Fibroblast of lung (primary cell): ENCODE measurements at regions not wholly inside any gene's neighbourhood (a gene's known extent, or its start where the extent isn't known, plus 50 kb on each side); places are given as distances from the start of the nearest gene placed in this dataset.
A peak's percentile ranks its signal among the peaks of the same experiment; 100 is the strongest.

Experiments used
- DNase-seq, 2 donors: peaks; one replicate each; pipeline versions ENCODE4 v3.0.0 to v3.0.0-alpha.2; 2010; ENCODE audit warnings: low read depth in 2 of 2
- H2AFZ ChIP-seq: 2 replicates; pipeline ENCODE4 v1.5.1; 2012; ENCODE audit warnings: low read length, control low read depth, inconsistent platforms
- H3K27ac ChIP-seq: 2 replicates; pipeline ENCODE4 v1.5.1; 2011; ENCODE audit warnings: low read length, control low read depth; ENCODE audit not compliant: insufficient read depth
- H3K27me3 ChIP-seq: 2 replicates; pipeline ENCODE4 v1.5.1; 2011; ENCODE audit warnings: mild to moderate bottlenecking, low read length; ENCODE audit not compliant: control insufficient read depth, insufficient read depth
- H3K36me3 ChIP-seq: 2 replicates; pipeline ENCODE4 v1.5.1; 2011; ENCODE audit warnings: low read length; ENCODE audit not compliant: control insufficient read depth, insufficient read depth
- H3K4me1 ChIP-seq: 2 replicates; pipeline ENCODE4 v1.5.1; 2011; ENCODE audit warnings: low read length; ENCODE audit not compliant: control insufficient read depth, insufficient read depth; ENCODE audit errors: extremely low read depth
- H3K4me2 ChIP-seq: 2 replicates; pipeline ENCODE4 v1.5.1; 2011; ENCODE audit warnings: low read length, control low read depth; ENCODE audit not compliant: insufficient read depth; ENCODE audit errors: extremely low read depth
- H3K4me3 ChIP-seq, 4 experiments: fragments of 200-600 bp in 1 of 4; sonication (generic) in 1 of 4; replicated peaks in 1 of 4; 2 replicates each; pipeline ENCODE4 v1.5.1; 2011 to 2016; ENCODE audit warnings: low read length in 4 of 4, low read depth in 3 of 4, mild to moderate bottlenecking in 3 of 4, control low read depth in 2 of 4, inconsistent platforms in 1 of 4, mixed read lengths in 1 of 4; ENCODE audit not compliant: insufficient read depth in 1 of 4; ENCODE audit errors: control extremely low read depth in 1 of 4
- H3K79me2 ChIP-seq: 2 replicates; pipeline ENCODE4 v1.5.1; 2012; ENCODE audit warnings: mild to moderate bottlenecking, low read length, inconsistent platforms; ENCODE audit not compliant: control insufficient read depth, insufficient read depth
- H3K9ac ChIP-seq: 2 replicates; pipeline ENCODE4 v1.5.1; 2011; ENCODE audit warnings: mild to moderate bottlenecking, low read length, control low read depth; ENCODE audit not compliant: insufficient read depth
- H3K9me3 ChIP-seq: 2 replicates; pipeline ENCODE4 v1.5.1; 2012; ENCODE audit warnings: low read depth, low read length; ENCODE audit not compliant: control insufficient read depth, insufficient read depth
- H4K20me1 ChIP-seq: 2 replicates; pipeline ENCODE4 v1.5.1; 2011; ENCODE audit warnings: low read length; ENCODE audit not compliant: control insufficient read depth, insufficient read depth; ENCODE audit errors: extremely low read depth
- CTCF ChIP-seq, 2 donors: IDR thresholded peaks in 1 of 2; conservative IDR thresholded peaks in 1 of 2; 1 replicate in 1 of 2; 2 replicates in 1 of 2; pipeline ENCODE4 v1.5.1; 2011 to 2012; ENCODE audit warnings: low read length in 2 of 2, control low read depth in 1 of 2, inconsistent platforms in 1 of 2, low read depth in 1 of 2, mild to moderate bottlenecking in 1 of 2
- EZH2 ChIP-seq: IDR thresholded peaks from 2 replicates; pipeline ENCODE4 v1.5.1; 2012; ENCODE audit warnings: low read length, control low read depth, mild to moderate bottlenecking; ENCODE audit errors: missing control alignments

GRCh38 chr6:44511126-44511525 lies 123.6 kb downstream of the CDC5L start:
- Histone ChIP-seq H3K27me3 (peaks cover 7% of the 10 kb centered on the region), H3K4me3 (no peak overlapping the region), H3K27ac (no peak overlapping the region), H3K36me3 (no peaks in the 10 kb centered on the region), H3K9ac (no peak overlapping the region), H4K20me1 (no peaks in the 10 kb centered on the region), H3K4me2 (no peak overlapping the region), H3K4me1 (peaks cover 4% of the 10 kb centered on the region), H3K9me3 (no peaks in the 10 kb centered on the region), H2AFZ (no peak overlapping the region), H3K79me2 (no peaks in the 10 kb centered on the region)
- peak in 1 of 2 donors; percentile 71 for DNase-seq
- TF ChIP-seq EZH2 (no peak), CTCF (conservative IDR thresholded peaks at IDR 0.05 in 1 of 2, IDR thresholded peaks at IDR 0.05 in 1 of 2; ENCODE audit: low read depth in 1 of 2, low read length in 2 of 2) (no peak)

DNA sequence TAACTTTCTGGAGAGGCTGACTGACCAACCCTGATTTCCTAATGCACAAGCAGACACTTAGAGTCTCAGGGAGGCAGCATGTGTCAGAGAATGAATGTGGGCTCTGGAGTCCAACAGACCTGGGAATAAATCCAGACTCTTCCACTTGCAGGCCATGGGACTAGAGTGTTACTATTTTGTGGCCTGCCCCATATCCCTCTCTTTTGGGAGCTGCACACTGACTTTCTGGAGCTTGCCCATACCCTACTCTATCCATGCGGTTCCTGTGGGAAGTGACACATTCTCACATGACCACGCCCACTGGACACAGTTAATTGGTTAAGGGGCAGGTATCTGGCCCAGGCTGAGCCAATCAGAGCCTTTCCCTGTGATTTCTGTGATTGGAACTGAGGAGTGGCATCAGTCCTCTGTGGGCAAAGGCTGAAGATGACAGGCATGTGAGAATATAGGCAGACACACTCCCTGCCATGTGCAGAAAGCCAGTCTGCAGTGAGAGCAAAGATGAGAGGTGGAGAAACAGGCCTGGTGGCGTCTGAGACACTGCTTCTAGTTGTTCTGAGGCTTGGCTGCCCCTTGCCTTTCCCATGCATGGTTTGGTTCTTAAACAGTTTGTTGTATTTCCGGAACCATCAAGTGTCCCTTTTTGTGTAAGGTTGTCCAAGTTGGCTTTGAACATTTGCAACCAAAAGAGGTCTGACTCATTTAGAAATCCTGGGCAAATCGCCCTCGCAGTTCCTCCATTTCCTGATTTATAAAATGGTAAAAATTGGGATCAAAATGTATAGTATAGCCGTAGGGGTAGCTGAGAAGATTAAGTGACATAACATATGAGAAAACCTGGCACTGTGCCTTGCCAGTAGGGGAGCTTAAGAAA lies 125.6 kb downstream of the CDC5L start:
- Histone ChIP-seq H3K27me3 (peaks cover 7% of the 10 kb centered on the region), H3K36me3 (no peaks in the 10 kb centered on the region), H3K4me2 (no peak overlapping the region), H4K20me1 (no peaks in the 10 kb centered on the region), H3K79me2 (no peaks in the 10 kb centered on the region), H3K9ac (no peak overlapping the region), H3K9me3 (no peaks in the 10 kb centered on the region), H2AFZ (no peak overlapping the region), H3K4me1 (peaks cover 4% of the 10 kb centered on the region), H3K27ac (no peak overlapping the region), H3K4me3 (no peak overlapping the region)
- TF ChIP-seq EZH2 (no peak), CTCF (conservative IDR thresholded peaks at IDR 0.05 in 1 of 2, IDR thresholded peaks at IDR 0.05 in 1 of 2; ENCODE audit: low read depth in 1 of 2, low read length in 2 of 2) (no peak)
- DNase-seq = peak; percentile 41 to 64

GRCh38 chr6:44514085-44514484 lies 126.6 kb downstream of the CDC5L start:
- H4K20me1 ChIP-seq = no peaks in the 10 kb centered on the region
- H3K27ac ChIP-seq = no peak overlapping the region
- no peak overlapping the region for H3K4me2 ChIP-seq
- no peak for DNase-seq
- no peaks in the 10 kb centered on the region for H3K79me2 ChIP-seq
- H3K9me3 ChIP-seq = no peaks in the 10 kb centered on the region
- H3K27me3 ChIP-seq = peaks cover 7% of the 10 kb centered on the region
- peaks cover 2% of the 10 kb centered on the region for H3K4me1 ChIP-seq
- TF ChIP-seq EZH2 (no peak), CTCF (conservative IDR thresholded peaks at IDR 0.05 in 1 of 2, IDR thresholded peaks at IDR 0.05 in 1 of 2; ENCODE audit: low read depth in 1 of 2, low read length in 2 of 2) (no peak)
- H2AFZ ChIP-seq = no peak overlapping the region
- no peaks in the 10 kb centered on the region for H3K36me3 ChIP-seq
- H3K4me3 ChIP-seq = no peak overlapping the region
- H3K9ac ChIP-seq = no peak overlapping the region
